COLO668 (cell line): ENCODE measurements at regions not wholly inside any gene's neighbourhood (a gene's known extent, or its start where the extent isn't known, plus 50 kb on each side); places are given as distances from the start of the nearest gene placed in this dataset.
A peak's percentile ranks its signal among the peaks of the same experiment; 100 is the strongest.

Experiments used
- DNase-seq: peaks from one replicate; lab custom pipeline; 2025; ENCODE audit not compliant: unreplicated experiment; lab: John Stamatoyannopoulos, UW

GRCh38 chr2:220153118-220153517, 525.7 kb downstream of the SLC4A3 start:
- DNase-seq = no peak

- DNase-seq = no peak
Observed at GRCh38 chr2:220154304-220154703, 526.9 kb downstream of the SLC4A3 start.

GRCh38 chr2:220157312-220157711, 529.9 kb downstream of the SLC4A3 start:
- DNase-seq = no peak

GRCh38 chr2:220159738-220160137, 532.3 kb downstream of the SLC4A3 start:
- DNase-seq = no peak

- DNase-seq = no peak
Observed at GRCh38 chr2:220162320-220162719, 534.9 kb downstream of the SLC4A3 start.

GRCh38 chr2:220163486-220163885, 536.1 kb downstream of the SLC4A3 start:
- no peak for DNase-seq

- DNase-seq = peak; percentile 88
Observed at GRCh38 chr2:220165401-220165800, 538.0 kb downstream of the SLC4A3 start.

- no peak for DNase-seq
Observed at GRCh38 chr2:220166616-220167015, 539.2 kb downstream of the SLC4A3 start.

- no peak for DNase-seq
Observed at GRCh38 chr2:220167956-220168355, 540.5 kb downstream of the SLC4A3 start.

GRCh38 chr2:220168891-220169546, 541.6 kb downstream of the SLC4A3 start:
- DNase-seq = no peak

- DNase-seq = no peak
Observed at GRCh38 chr2:220174826-220175225, 547.4 kb downstream of the SLC4A3 start.

- DNase-seq = no peak
Observed at GRCh38 chr2:220175967-220176366, 548.5 kb downstream of the SLC4A3 start.

- no peak for DNase-seq
Observed at GRCh38 chr2:220178991-220179695, 551.7 kb downstream of the SLC4A3 start.

GRCh38 chr2:220181165-220181564, 553.7 kb downstream of the SLC4A3 start:
- no peak for DNase-seq

GRCh38 chr2:220182790-220183189, 555.4 kb downstream of the SLC4A3 start:
- no peak for DNase-seq

GRCh38 chr2:220185766-220186305, 558.4 kb downstream of the SLC4A3 start:
- no peak for DNase-seq

GRCh38 chr2:220188031-220188430, 560.6 kb downstream of the SLC4A3 start:
- no peak for DNase-seq

- no peak for DNase-seq
Observed at GRCh38 chr2:220191031-220191430, 563.6 kb downstream of the SLC4A3 start.

- no peak for DNase-seq
Observed at GRCh38 chr2:220191737-220192136, 564.3 kb downstream of the SLC4A3 start.

- DNase-seq = no peak
Observed at GRCh38 chr2:220192994-220193753, 565.7 kb downstream of the SLC4A3 start.
